GM12891 (cell line): ENCODE measurements at regions not wholly inside any gene's neighbourhood (a gene's known extent, or its start where the extent isn't known, plus 50 kb on each side); places are given as distances from the start of the nearest gene placed in this dataset.

Experiments
- POLR2A ChIP-seq: IDR thresholded peaks from 2 replicates; pipeline ENCODE4 v1.6.1; 2011; ENCODE audit warnings: low read depth, low read length, control low read depth
- POLR2AphosphoS5 ChIP-seq: IDR thresholded peaks from 2 replicates; pipeline ENCODE4 v1.6.1; 2011; ENCODE audit warnings: low read depth, low read length, control low read depth
- TAF1 ChIP-seq: IDR thresholded peaks from 2 replicates; pipeline ENCODE4 v1.6.1; 2011; ENCODE audit warnings: low read depth, low read length, control low read depth

DNA sequence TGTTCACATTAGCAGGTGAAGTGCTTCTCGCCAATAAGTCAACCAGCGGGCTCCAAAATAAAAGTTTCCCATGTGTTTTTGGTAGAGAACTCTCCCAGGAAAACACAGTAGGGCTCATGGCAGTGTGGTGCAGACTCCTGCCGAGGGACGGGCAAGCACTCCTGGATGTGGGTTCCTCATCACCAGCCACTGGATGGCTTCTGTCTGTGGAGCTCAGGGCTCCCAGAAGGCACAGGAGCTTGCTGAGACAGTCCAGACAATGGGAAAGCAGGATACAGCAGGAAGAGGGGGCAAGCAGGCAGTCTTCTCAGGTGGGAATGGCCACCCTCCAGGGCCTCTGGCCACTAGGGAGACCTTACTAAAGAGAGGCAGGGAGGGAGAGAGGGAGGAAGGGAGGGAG is 142.4 kb downstream of the HSD17B3 start:
- TF ChIP-seq POLR2A (no peak), POLR2AphosphoS5 (no peak), TAF1 (no peak)
